Spleen (tissue), 11 donors: ENCODE measurements at regions not wholly inside any gene's neighbourhood (a gene's known extent, or its start where the extent isn't known, plus 50 kb on each side); places are given as distances from the start of the nearest gene placed in this dataset.
"Not testable (repeated sequence)": the region's sequence is repeated elsewhere in the genome, so short reads cannot be mapped to it uniquely, and the experiment has no call there.

Experiments used
- DNase-seq: peaks from one replicate; pipeline ENCODE4 v3.0.0-alpha.2; 2020
- H3K27ac ChIP-seq, 8 donors: fragments of 200-600 bp; sonication (generic) in 7 of 8; 1 replicate in 4 of 8; 2 replicates in 4 of 8; pipeline versions ENCODE4 v1.5.0 to v1.8.0; 2016 to 2021; ENCODE audit warnings: inconsistent platforms in 4 of 8, mild to moderate bottlenecking in 4 of 8, moderate library complexity in 1 of 8
- H3K27me3 ChIP-seq, 7 donors: fragments of 200-600 bp; sonication (generic) in 6 of 7; replicated peaks in 1 of 7; 1 replicate in 4 of 7; 2 replicates in 3 of 7; pipeline versions ENCODE4 v1.5.0 to v1.8.0; 2016 to 2021; ENCODE audit warnings: inconsistent platforms in 3 of 7, mild to moderate bottlenecking in 1 of 7
- H3K36me3 ChIP-seq, 6 donors: fragments of 200-600 bp; sonication (generic) in 5 of 6; 1 replicate in 4 of 6; 2 replicates in 2 of 6; pipeline versions ENCODE4 v1.5.0 to v1.8.0; 2016 to 2021; ENCODE audit warnings: inconsistent platforms in 2 of 6
- H3K4me1 ChIP-seq, 6 donors: fragments of 200-600 bp; sonication (generic) in 5 of 6; 1 replicate in 3 of 6; 2 replicates in 3 of 6; pipeline versions ENCODE4 v1.5.0 to v1.8.0; 2016 to 2021; ENCODE audit warnings: inconsistent platforms in 3 of 6
- H3K4me3 ChIP-seq, 8 donors: fragments of 200-600 bp; sonication (generic) in 7 of 8; 1 replicate in 4 of 8; 2 replicates in 4 of 8; pipeline versions ENCODE4 v1.5.0 to v1.8.0; 2016 to 2021; ENCODE audit warnings: inconsistent platforms in 4 of 8, mild to moderate bottlenecking in 4 of 8, moderate library complexity in 2 of 8
- H3K9me3 ChIP-seq, 8 donors: fragments of 200-600 bp; sonication (generic) in 7 of 8; 1 replicate in 4 of 8; 2 replicates in 4 of 8; pipeline versions ENCODE4 v1.5.0 to v1.8.0; 2016 to 2021; ENCODE audit warnings: inconsistent platforms in 4 of 8
- POLR2A ChIP-seq, 3 donors: fragments of 450-650 bp; IDR thresholded peaks; one replicate each; pipeline ENCODE4 v1.5.1; 2017; ENCODE audit warnings: antibody characterized with exemption in 3 of 3, mild to moderate bottlenecking in 1 of 3
- POLR2AphosphoS5 ChIP-seq, 3 donors: sonication (generic); formaldehyde crosslinking; IDR thresholded peaks; one replicate each; pipeline ENCODE4 v1.5.1; 2017; ENCODE audit warnings: antibody characterized with exemption in 3 of 3
- WGBS, 5 donors: extraction: QIAGEN DNeasy Blood & Tissue Kit in 3 of 5; methylation state at CpG; one replicate each; pipeline versions ENCODE4 v1.1.5 to v1.1.7; 2013 to 2018; 5-methylcytosine and 5-hydroxymethylcytosine counted together
- intact Hi-C: fragments of 100-400 bp; cut with DNase I; formaldehyde crosslinking; loops from one replicate; pipeline ENCODE4 v1.15.0; 2023; ENCODE audit warnings: low total_unique reads
- TF ChIP-seq, protein P1 (sequence below), 11 experiments: fragments of 200-600 bp in 7 of 11; fragments of 450-650 bp in 4 of 11; sonication (generic) in 4 of 11; IDR thresholded peaks in 8 of 11; conservative IDR thresholded peaks in 3 of 11; 1 replicate in 7 of 11; 2 replicates in 4 of 11; pipeline versions ENCODE4 v1.4.0 to v1.8.0; 2016 to 2021; ENCODE audit warnings: antibody characterized with exemption in 11 of 11, inconsistent platforms in 4 of 11, mild to moderate bottlenecking in 1 of 11
- donor health status: healthy with polysubstance abuse.
- donor health status: DM: no; HTN: no; CAD: no; lungs with moderate emphysema.
- donor health status: DM: no; HTN: no; CAD: no.
- donor health status: Bipolar disorder and iron deficiency.
- donor health status: healthy.
- donor health status: DM: no; HTN: no; CAD: no.
- donor health status: DM: yes; HTN: yes; CAD: no.

DNA sequence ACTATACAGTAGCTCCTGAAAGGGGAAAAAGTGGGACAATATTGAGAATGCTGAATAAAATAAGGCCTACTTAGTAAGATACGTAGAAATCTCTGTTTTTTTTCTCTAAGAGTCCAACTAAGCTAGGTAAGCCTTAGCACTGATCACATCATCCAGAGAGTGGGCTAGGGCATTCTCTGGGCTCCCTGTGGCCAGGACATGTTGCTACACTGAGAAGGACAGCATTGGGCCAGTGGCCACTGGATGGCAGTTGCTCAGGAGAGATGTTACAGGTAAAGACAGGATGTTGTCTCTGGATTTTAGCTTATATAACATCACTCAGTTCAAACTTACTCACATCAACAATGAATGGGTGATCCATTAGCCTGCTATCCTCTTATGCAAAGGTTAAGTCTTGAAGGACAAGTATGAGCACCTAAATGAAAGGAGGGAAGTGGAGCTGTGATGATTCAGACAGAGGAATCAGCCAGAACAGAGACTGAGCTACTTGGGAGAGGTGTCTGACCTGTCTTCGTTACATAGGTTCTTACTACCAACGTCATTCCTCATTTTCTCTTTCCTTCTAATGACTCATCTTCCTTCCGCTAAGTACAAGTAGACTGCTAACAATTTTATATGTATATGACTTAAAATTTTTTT lies 226.6 kb upstream of the ADCY2 start:
- intact Hi-C loops, result no loop called here
- 70 to 86% (median 79%) methylated on average over 4 of the region's 4 CpGs for WGBS, 5 donors
- H3K27ac ChIP-seq, result no peak overlapping the region
- H3K27me3 ChIP-seq, result no peaks in the 10 kb centered on the region
- no peaks in the 10 kb centered on the region for H3K9me3 ChIP-seq
- no peak for DNase-seq
- no peak overlapping the region for H3K4me3 ChIP-seq
- no peaks in the 10 kb centered on the region for H3K4me1 ChIP-seq
- H3K36me3 ChIP-seq, result no peaks in the 10 kb centered on the region
- TF ChIP-seq, protein P1, sequence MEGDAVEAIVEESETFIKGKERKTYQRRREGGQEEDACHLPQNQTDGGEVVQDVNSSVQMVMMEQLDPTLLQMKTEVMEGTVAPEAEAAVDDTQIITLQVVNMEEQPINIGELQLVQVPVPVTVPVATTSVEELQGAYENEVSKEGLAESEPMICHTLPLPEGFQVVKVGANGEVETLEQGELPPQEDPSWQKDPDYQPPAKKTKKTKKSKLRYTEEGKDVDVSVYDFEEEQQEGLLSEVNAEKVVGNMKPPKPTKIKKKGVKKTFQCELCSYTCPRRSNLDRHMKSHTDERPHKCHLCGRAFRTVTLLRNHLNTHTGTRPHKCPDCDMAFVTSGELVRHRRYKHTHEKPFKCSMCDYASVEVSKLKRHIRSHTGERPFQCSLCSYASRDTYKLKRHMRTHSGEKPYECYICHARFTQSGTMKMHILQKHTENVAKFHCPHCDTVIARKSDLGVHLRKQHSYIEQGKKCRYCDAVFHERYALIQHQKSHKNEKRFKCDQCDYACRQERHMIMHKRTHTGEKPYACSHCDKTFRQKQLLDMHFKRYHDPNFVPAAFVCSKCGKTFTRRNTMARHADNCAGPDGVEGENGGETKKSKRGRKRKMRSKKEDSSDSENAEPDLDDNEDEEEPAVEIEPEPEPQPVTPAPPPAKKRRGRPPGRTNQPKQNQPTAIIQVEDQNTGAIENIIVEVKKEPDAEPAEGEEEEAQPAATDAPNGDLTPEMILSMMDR (IDR thresholded peaks at IDR 0.05 in 8 of 11, conservative IDR thresholded peaks at IDR 0.05 in 3 of 11), result no peak
- TF ChIP-seq POLR2AphosphoS5 (IDR thresholded peaks at IDR 0.05), result no peak
- TF ChIP-seq POLR2A (IDR thresholded peaks at IDR 0.05), result no peak

DNA sequence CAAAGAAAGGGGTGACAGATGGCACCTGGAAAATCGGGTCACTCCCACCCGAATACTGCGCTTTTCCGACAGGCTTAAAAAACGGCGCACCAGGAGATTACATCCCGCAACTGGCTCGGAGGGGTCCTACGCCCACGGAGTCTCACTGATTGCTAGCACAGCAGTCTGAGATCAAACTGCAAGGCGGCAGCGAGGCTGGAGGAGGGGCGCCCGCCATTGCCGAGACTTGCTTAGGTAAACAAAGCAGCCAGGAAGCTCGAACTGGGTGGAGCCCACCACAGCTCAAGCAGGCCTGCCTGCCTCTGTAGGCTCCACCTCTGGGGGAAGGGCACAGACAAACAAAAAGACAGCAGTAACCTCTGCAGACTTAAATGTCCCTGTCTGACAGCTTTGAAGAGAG lies 225.2 kb upstream of the ADCY2 start:
- H3K27ac ChIP-seq, H3K9me3 ChIP-seq, intact Hi-C loops, H3K4me3 ChIP-seq, H3K36me3 ChIP-seq, DNase-seq, H3K27me3 ChIP-seq, H3K4me1 ChIP-seq: not testable (repeated sequence)
- WGBS, 5 donors, result 67 to 81% (median 70%) methylated on average over 15 to 16 of the region's 16 CpGs

DNA sequence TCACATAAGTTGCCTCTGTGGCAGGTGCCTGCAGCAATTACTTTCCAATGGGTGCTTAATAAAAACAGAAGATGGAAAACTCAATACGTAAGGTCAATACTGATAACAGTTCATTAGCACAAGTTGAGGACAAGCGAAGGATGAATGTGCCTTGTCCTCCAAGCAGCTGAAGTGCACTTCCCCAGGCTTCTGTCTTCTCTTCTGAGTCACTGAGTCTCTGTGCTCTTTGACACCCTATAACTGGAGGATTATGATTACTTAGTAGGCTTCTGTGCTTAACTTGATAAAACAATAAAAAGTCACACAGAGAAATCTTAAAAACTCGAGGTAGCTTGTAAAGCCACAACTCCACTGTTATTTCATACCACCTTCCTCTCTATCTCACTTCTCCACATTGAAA lies 216.6 kb upstream of the ADCY2 start:
- Histone ChIP-seq H3K36me3 (no peaks in the 10 kb centered on the region), H3K27me3 (no peaks in the 10 kb centered on the region), H3K27ac (no peak overlapping the region), H3K4me3 (no peak overlapping the region), H3K4me1 (no peaks in the 10 kb centered on the region), H3K9me3 (no peaks in the 10 kb centered on the region)
- 64 to 77% (median 66%) methylated on average over 3 of the region's 3 CpGs for WGBS, 5 donors
- intact Hi-C loops, result no loop called here
- TF ChIP-seq POLR2AphosphoS5 (IDR thresholded peaks at IDR 0.05), result no peak
- no peak for TF ChIP-seq POLR2A (IDR thresholded peaks at IDR 0.05)
- TF ChIP-seq, protein P1 (IDR thresholded peaks at IDR 0.05 in 8 of 11, conservative IDR thresholded peaks at IDR 0.05 in 3 of 11), result no peak
- no peak for DNase-seq

DNA sequence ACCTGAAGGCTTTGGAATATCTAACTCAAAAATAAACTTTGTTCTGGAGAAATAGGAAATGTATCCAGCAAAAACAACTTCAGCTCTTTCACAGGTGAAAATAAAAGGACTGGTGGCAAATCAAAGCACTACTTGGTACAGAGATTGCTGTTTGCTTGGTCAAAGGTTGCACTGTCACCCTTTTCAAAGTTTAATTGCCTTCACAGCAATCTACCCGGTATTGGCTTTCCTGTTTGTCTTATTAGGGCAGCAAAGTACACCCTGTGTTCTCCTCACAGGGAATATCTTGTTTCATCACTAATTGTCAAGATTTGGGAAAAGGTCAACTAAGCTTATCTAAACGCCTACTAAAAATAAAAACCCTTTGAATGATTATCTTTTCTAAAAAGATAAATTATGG lies 214.1 kb upstream of the ADCY2 start:
- no peaks in the 10 kb centered on the region for H3K27me3 ChIP-seq
- no peaks in the 10 kb centered on the region for H3K4me1 ChIP-seq
- H3K36me3 ChIP-seq, result no peaks in the 10 kb centered on the region
- WGBS, 5 donors, result 42 to 54% (median 49%) methylated on average over 2 of the region's 2 CpGs
- H3K27ac ChIP-seq, result no peak overlapping the region
- DNase-seq, result no peak
- no peak overlapping the region for H3K4me3 ChIP-seq
- intact Hi-C loops, result no loop called here
- no peak for TF ChIP-seq POLR2A (IDR thresholded peaks at IDR 0.05)
- TF ChIP-seq, protein P1 (IDR thresholded peaks at IDR 0.05 in 8 of 11, conservative IDR thresholded peaks at IDR 0.05 in 3 of 11), result no peak
- no peak for TF ChIP-seq POLR2AphosphoS5 (IDR thresholded peaks at IDR 0.05)
- no peaks in the 10 kb centered on the region for H3K9me3 ChIP-seq

DNA sequence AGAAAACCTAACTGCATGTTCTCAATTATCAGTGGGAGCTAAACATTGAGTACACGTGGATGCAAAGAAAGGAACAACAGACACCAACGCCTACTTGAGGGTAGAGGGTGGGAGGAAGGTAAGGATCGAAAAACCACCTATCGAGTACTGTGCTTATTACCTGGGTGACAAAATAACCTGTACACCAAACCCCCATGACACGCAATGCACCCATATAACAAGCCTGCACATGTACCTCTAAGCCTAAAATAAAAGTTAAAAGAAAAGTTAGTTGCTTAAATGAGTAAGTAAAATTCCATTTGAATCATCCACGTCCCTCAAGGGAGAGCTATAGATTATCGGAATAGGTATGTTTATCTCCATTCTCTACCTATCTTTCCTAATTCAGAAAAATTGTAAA lies 210.2 kb upstream of the ADCY2 start:
- Histone ChIP-seq H3K4me1 (no peaks in the 10 kb centered on the region), H3K4me3 (no peak overlapping the region), H3K36me3 (no peaks in the 10 kb centered on the region), H3K9me3 (no peaks in the 10 kb centered on the region), H3K27ac (no peak overlapping the region), H3K27me3 (no peaks in the 10 kb centered on the region)
- no peak for TF ChIP-seq POLR2A (IDR thresholded peaks at IDR 0.05)
- TF ChIP-seq POLR2AphosphoS5 (IDR thresholded peaks at IDR 0.05), result no peak
- TF ChIP-seq, protein P1 (IDR thresholded peaks at IDR 0.05 in 8 of 11, conservative IDR thresholded peaks at IDR 0.05 in 3 of 11), result no peak
- DNase-seq, result no peak
- 72 to 91% (median 85%) methylated on average over 7 of the region's 7 CpGs for WGBS, 5 donors
- intact Hi-C loops, result no loop called here
